ENCODE measurements at regions not wholly inside any gene's neighbourhood (a gene's known extent, or its start where the extent isn't known, plus 50 kb on each side); places are given as distances from the start of the nearest gene placed in this dataset.

DNA sequence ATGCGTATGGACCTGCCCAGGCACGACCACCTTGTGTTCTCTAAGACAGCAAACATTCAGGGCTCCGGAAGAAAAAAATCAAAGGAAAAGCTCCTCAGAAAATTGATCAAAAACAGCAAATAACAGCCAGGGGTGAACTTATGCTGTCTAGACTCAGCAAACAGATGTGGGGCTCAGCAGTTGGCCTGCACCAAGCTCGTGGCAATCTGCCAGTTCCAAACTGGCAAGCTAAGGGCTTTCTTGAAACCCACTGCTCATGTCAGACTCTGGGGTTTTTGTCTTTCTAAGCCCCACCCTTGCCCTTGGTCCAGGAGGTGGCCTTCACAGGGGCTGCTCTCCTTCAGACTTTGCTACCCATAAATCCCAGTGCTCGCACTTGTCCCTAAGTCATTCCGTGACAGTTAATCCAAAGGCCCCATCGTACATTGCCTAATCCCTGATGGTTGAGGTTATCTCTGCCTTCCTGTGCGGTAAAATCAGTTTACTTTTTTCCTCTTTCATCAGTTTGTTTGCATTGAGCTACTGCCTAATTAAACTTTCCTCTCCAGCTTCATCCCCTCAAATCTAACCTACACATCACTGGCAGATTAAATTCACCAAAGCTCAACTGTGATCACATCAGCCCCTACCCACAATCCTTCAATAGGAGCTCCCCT, 408.0 kb downstream of the LRATD1 start:
- no peak overlapping the region for H3K56ac ChIP-seq (replicated peaks; ENCODE audit: insufficient read length, low read depth, low read length)
- no peaks in the 10 kb centered on the region for H4K20me1 ChIP-seq (replicated peaks in 1 of 2; ENCODE audit: control insufficient read depth in 1 of 2, insufficient read depth in 2 of 2, low read length in 2 of 2)
- no peak overlapping the region for H2AFZ ChIP-seq (ENCODE audit: low read length)
- CTCF ChIA-PET (ENCODE audit: partially characterized antibody), result interaction anchor here (0.5 to 4.9 kb wide), 4 partner anchors 10 to 537 kb away, joined by 3 to 38 read pairs (median 6); no protein-coding TSS in a partner anchor
- H3K27me3 ChIP-seq (replicated peaks in 1 of 4; ENCODE audit: control insufficient read depth in 3 of 4, extremely low read depth in 1 of 4, insufficient read depth in 3 of 4, low read length in 3 of 4), result no peaks in the 10 kb centered on the region
- H3K14ac ChIP-seq (ENCODE audit: insufficient read length), result no peak overlapping the region
- no peak overlapping the region for H3K4me3 ChIP-seq (ENCODE audit: extremely low read depth in 1 of 4, insufficient read depth in 2 of 4, low read depth in 3 of 4, low read length in 4 of 4)
- no peaks in the 10 kb centered on the region for H3K79me1 ChIP-seq (ENCODE audit: low read depth, low read length)
- H3K9ac ChIP-seq (replicated peaks in 1 of 4; ENCODE audit: extremely low read depth in 1 of 4, low read depth in 3 of 4, low read length in 3 of 4), result no peak overlapping the region
- no peak overlapping the region for H2BK120ac ChIP-seq (replicated peaks; ENCODE audit: low read depth, low read length)
- no peak overlapping the region for H3K23ac ChIP-seq (ENCODE audit: insufficient read length)
- H2BK5ac ChIP-seq (ENCODE audit: low read depth, low read length), result no peak overlapping the region
- no peak overlapping the region for H2AK5ac ChIP-seq (ENCODE audit: low read depth, low read length)
- no peak overlapping the region for H4K5ac ChIP-seq (ENCODE audit: insufficient read length, low read depth, low read length)
- POLR2A ChIA-PET (ENCODE audit: partially characterized antibody), result interaction anchor here (1.7 kb wide), 1 partner anchor 9 kb away, joined by 3 read pairs; no protein-coding TSS in a partner anchor
- no peak overlapping the region for H2BK12ac ChIP-seq (ENCODE audit: low read depth, low read length)
- no peak overlapping the region for H3K4ac ChIP-seq (replicated peaks; ENCODE audit: insufficient read length, low read depth, low read length)
- TF ChIP-seq KDM5A (IDR thresholded peaks at IDR 0.05; ENCODE audit: low read length) (no peak), SUZ12 (IDR thresholded peaks at IDR 0.05; ENCODE audit: low read length) (no peak), CREB1 (IDR thresholded peaks at IDR 0.05) (no peak), CBX5 (IDR thresholded peaks at IDR 0.05; ENCODE audit: low read depth, low read length) (no peak), POLR2AphosphoS5 (IDR thresholded peaks at IDR 0.05; ENCODE audit: low read depth, low read length) (no peak), SP4 (IDR thresholded peaks at IDR 0.05; ENCODE audit: low read length) (no peak), SIRT6 (IDR thresholded peaks at IDR 0.05; ENCODE audit: low read length) (no peak), SRF (IDR thresholded peaks at IDR 0.05; ENCODE audit: low read depth, low read length) (no peak)
- no peak overlapping the region for H3K27ac ChIP-seq (ENCODE audit: low read depth, low read length)
- no peaks in the 10 kb centered on the region for H3K79me2 ChIP-seq (ENCODE audit: control insufficient read depth in 1 of 2, insufficient read depth in 2 of 2, low read length in 2 of 2)
- no peaks in the 10 kb centered on the region for H3K36me3 ChIP-seq (ENCODE audit: control insufficient read depth in 2 of 4, insufficient read depth in 4 of 4, low read length in 3 of 4)
- DNase-seq (ENCODE audit: low read depth in 1 of 2, low spot score in 2 of 2) (no peak), FAIRE-seq (no peak)
- no peak overlapping the region for H3K4me2 ChIP-seq (ENCODE audit: insufficient read depth in 1 of 2, low read depth in 2 of 2, low read length in 2 of 2)
- H2BK20ac ChIP-seq (ENCODE audit: low read length), result no peak overlapping the region
- no peak overlapping the region for H4K91ac ChIP-seq (replicated peaks; ENCODE audit: insufficient read length, low read length)
- no peak overlapping the region for H3K18ac ChIP-seq (ENCODE audit: extremely low read depth, low read length)
- H3K4me1 ChIP-seq (replicated peaks in 1 of 4; ENCODE audit: control insufficient read depth in 3 of 4, insufficient read depth in 4 of 4, low read length in 3 of 4), result peaks cover 3 to 13% (median 10%) of the 10 kb centered on the region in 4 experiments
- 94% methylated on average over 8 of the region's 8 CpGs; no CpG with 5 or more reads in 1 of the 2 experiments for WGBS, 2 experiments (ENCODE audit: extremely low coverage in 1 of 2, insufficient coverage in 1 of 2, insufficient read length in 1 of 2, insufficient replicate concordance in 2 of 2, low coverage in 1 of 2, low lambda C conversion rate in 2 of 2, missing lambda C conversion rate in 1 of 2)
- no peak overlapping the region for H4K8ac ChIP-seq (ENCODE audit: extremely low read depth, insufficient read depth, low read length)
- no peak overlapping the region for H2BK15ac ChIP-seq (ENCODE audit: low read length)
- H3K9me3 ChIP-seq (ENCODE audit: insufficient read depth in 2 of 2, low read depth in 1 of 2, low read length in 1 of 2), result no peaks in the 10 kb centered on the region
- peaks cover 4% of the 10 kb centered on the region; the same call in 1 of the 2 replicates for H3K23me2 ChIP-seq (ENCODE audit: low read depth, low read length)
